ENCODE measurements at regions not wholly inside any gene's neighbourhood (a gene's known extent, or its start where the extent isn't known, plus 50 kb on each side); places are given as distances from the start of the nearest gene placed in this dataset.
"Not testable (repeated sequence)": the region's sequence is repeated elsewhere in the genome, so short reads cannot be mapped to it uniquely, and the experiment has no call there.

- DNase-seq (ENCODE audit: low read depth in 1 of 2, low spot score in 1 of 2) = no peak
Measured at GRCh38 chr3:4219227-4219568, 84.0 kb upstream of the SETMAR start.

GRCh38 chr3:4220065-4220464 lies 83.1 kb upstream of the SETMAR start:
- DNase-seq (ENCODE audit: low read depth in 1 of 2, low spot score in 1 of 2) = no peak

GRCh38 chr3:4222574-4223175 lies 80.5 kb upstream of the SETMAR start:
- DNase-seq (ENCODE audit: low read depth in 1 of 2, low spot score in 1 of 2) = no peak

DNA sequence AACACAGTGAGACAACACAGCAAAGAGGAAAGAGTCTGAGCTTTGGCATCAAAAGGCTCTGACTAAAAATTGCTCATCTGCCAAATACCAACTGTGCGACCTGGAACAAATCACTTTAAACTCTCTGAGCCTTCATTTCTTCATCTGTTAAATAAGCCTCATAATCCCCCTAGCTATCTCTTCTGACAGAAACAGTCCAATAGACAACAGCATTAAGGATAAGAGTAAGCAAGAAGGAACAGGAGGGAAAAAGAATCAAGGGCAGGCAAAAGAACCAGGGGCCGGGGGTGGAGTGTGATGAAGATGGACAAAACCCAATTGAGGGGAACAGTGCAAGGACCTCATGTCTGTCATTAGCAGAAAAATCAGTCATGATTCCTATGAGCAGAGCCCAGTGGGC lies 79.4 kb upstream of the SETMAR start:
- no peak for DNase-seq (ENCODE audit: low read depth in 1 of 2, low spot score in 1 of 2)

GRCh38 chr3:4224331-4224730 lies 78.8 kb upstream of the SETMAR start:
- no peak for DNase-seq (ENCODE audit: low read depth in 1 of 2, low spot score in 1 of 2)

DNA sequence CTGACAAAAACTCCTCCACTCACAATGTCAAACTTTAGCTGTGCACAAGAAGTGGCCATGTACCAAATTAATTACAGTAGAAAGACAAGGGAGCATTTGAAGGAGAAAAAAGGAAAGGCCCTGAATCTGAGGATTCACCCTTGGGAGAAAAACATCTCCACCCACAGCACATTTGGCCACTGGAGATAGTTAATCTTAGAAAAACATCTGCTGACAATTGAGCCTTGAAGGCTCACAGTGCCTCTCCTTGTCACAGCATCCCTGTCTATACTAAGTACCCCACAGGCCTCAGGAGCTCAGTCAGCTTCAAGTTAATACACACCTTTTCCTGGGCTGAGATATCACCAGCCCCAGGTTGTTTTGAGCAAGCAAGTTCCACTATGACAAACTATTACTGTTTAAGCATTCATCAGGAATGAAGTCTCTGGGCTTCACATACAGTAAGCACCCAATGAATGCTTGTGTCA lies 78.1 kb upstream of the SETMAR start:
- no peak for DNase-seq (ENCODE audit: low read depth in 1 of 2, low spot score in 1 of 2)

DNA sequence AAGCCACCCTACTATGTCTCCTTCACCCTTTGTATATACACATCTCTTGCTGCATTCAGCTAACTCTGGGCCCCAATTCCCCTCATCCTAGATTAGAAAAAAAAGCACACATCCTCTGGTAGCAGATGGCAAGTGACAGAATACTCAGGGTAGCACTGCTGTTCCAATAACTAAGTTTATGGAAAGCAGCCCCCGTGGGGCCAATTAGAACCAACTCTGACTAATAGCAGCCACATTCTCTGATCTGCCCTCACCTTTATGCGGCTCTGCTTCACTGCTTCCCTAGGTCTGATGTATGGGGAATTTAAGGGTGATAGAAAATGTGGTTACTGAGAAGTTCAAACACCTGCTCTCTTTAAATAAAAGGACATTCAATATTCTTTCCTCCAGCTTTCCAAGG lies 74.9 kb upstream of the SETMAR start:
- DNase-seq (ENCODE audit: low read depth in 1 of 2, low spot score in 1 of 2) = no peak

DNA sequence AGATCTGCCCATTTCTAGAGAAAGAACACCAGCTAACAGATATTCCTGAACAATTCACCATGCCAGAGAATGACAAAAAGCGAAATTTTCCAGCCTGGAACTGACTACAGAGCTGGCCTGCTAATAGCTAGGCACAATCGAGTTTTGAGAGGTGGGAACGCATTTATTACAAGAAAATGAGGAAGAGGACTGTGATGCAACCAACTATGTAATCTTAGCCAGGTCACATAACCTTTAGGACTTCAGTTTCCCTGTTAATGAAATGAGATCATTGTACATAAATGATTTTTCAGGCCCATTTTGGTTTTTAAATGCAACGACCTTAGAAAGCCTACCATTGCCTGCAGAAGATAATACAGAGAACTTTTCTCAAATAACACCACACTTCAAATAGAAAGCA lies 72.1 kb upstream of the SETMAR start:
- DNase-seq (ENCODE audit: low read depth in 1 of 2, low spot score in 1 of 2) = no peak

GRCh38 chr3:4232798-4233197 lies 70.4 kb upstream of the SETMAR start:
- no peak for DNase-seq (ENCODE audit: low read depth in 1 of 2, low spot score in 1 of 2)

- no peak for DNase-seq (ENCODE audit: low read depth in 1 of 2, low spot score in 1 of 2)
Measured at GRCh38 chr3:4233488-4233887, 69.7 kb upstream of the SETMAR start.

GRCh38 chr3:4234889-4235288 lies 68.3 kb upstream of the SETMAR start:
- DNase-seq (ENCODE audit: low read depth in 1 of 2, low spot score in 1 of 2) = no peak

DNA sequence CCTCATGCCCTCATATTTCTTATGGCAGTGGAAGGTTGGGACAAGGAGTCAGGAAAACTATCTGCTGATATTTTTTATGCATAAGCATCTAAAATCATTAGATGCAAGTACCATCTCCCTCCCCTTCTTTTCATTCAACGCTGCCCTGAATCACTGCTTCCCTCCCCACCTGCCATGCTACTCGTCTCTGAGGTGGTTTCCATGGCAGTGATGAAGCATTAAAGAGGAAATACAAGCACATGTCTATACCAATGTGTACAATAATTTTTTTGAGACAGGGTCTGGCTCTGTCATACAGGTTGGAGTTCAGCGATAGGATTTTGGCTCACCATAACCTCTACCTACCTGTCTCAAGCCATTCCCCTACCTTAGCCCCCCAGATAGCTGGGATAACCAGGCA lies 67.5 kb upstream of the SETMAR start:
- no peak for DNase-seq (ENCODE audit: low read depth in 1 of 2, low spot score in 1 of 2)

DNA sequence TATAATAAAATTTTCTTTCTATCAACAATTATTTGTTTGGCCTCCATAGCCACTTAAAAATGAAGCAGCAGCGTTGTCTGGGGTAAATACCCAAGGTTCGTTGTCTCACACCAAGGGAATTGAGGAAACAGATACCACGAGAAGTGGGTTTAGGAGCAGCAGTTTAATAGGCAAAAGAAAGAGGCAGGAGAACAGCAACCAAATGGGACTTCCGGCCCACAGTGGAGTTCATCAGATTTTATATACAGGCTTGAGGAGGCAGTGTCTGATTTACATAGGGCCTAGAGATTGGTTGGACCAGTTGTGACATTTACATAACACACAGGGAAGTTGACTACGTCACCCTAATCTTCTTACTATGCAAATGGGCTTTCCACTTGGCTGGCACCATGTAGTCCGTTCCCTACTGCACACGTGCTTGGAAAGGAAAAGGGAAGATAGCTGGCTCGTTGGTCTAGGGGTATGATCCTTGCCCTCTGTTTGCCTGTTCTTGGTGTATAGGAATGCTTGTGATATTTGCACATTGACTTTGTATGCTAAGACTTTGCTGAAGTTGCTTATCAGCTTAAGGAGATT lies 61.5 kb upstream of the SETMAR start:
- DNase-seq (ENCODE audit: low read depth in 1 of 2, low spot score in 1 of 2) = no peak

DNA sequence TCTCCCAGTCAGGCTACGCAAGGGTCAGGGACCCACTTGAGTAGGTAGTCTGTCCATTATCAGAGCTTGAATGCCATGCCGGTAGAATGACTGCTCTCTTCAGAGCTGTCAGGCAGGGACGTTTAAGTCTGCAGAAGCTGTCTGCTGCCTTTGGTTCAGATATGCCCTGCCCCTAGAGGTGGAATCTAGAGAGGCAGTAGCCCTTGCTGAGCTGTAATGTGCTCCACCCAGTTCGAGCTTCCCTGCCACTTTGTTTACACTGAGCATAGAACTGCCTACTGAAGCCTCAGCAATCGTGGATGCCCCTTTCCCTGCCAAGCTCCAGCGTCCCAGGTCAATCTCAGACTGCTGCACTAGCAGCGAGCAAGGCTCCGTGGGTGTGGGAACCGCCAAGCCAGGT lies 57.5 kb upstream of the SETMAR start:
- no peak for DNase-seq (ENCODE audit: low read depth in 1 of 2, low spot score in 1 of 2)

DNA sequence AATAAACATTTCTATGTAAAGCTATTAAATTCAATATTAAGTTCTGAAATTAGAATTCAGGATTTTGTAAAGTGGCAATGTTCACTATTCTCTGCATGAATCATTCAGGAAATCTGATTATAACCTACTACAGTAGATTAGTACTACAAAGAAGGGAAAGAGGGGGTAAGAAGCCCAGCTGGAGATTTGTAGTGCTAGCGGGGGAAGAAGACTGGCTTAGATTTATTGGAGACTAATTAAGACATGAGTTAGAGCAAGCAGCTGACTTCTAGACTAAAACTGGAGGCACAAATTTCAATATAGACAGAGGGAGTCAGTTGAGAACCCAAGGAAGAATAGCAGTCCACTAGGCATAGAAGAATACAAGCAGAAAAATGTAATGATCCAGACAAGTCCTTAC lies 55.8 kb upstream of the SETMAR start:
- no peak for DNase-seq (ENCODE audit: low read depth in 1 of 2, low spot score in 1 of 2)

GRCh38 chr3:4250064-4250463 lies 53.1 kb upstream of the SETMAR start:
- DNase-seq (ENCODE audit: low read depth in 1 of 2, low spot score in 1 of 2) = no peak

GRCh38 chr3:4251412-4251811 lies 51.8 kb upstream of the SETMAR start:
- no peak for DNase-seq (ENCODE audit: low read depth in 1 of 2, low spot score in 1 of 2)

- DNase-seq (ENCODE audit: low read depth in 1 of 2, low spot score in 1 of 2) = not testable (repeated sequence)
Measured at GRCh38 chr3:4253072-4253832, 49.9 kb upstream of the SETMAR start.
